Fibroblast of the aortic adventitia (primary cell): ENCODE measurements at regions not wholly inside any gene's neighbourhood (a gene's known extent, or its start where the extent isn't known, plus 50 kb on each side); places are given as distances from the start of the nearest gene placed in this dataset.

ENCODE experiments used
- DNase-seq: peaks from one replicate; pipeline ENCODE4 v3.0.0-alpha.2; 2010; ENCODE audit warnings: low read depth
- H3K4me3 ChIP-seq: 2 replicates; pipeline ENCODE4 v1.5.1; 2011; ENCODE audit warnings: low read depth, mild to moderate bottlenecking, control low read depth, low read length, moderate library complexity
- TF ChIP-seq, protein P1 (sequence below): IDR thresholded peaks from 2 replicates; pipeline ENCODE4 v1.5.1; 2011; ENCODE audit warnings: mild to moderate bottlenecking, low read length, control low read depth, inconsistent platforms; ENCODE audit not compliant: insufficient read depth

DNA sequence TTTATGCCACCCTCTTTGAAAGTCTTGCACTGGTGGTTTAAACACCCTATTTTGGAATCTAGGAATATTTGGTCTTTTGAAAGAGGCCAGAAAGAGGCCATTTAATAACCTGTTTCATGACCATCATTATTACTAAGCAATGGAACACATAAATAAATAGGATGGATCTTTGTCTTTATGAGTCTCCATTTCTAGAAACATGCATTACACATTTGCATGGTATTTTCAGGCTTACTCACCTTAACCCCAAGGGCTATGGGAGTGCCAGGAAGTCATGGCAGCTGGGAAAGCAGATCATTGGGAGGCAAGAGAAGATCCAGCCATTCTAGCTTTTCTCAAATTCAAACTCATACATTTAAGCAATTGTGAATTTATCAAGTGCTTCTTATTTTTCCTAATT, 185.8 kb upstream of the POU2AF2 start:
- H3K4me3 ChIP-seq: no peak overlapping the region
- TF ChIP-seq, protein P1, sequence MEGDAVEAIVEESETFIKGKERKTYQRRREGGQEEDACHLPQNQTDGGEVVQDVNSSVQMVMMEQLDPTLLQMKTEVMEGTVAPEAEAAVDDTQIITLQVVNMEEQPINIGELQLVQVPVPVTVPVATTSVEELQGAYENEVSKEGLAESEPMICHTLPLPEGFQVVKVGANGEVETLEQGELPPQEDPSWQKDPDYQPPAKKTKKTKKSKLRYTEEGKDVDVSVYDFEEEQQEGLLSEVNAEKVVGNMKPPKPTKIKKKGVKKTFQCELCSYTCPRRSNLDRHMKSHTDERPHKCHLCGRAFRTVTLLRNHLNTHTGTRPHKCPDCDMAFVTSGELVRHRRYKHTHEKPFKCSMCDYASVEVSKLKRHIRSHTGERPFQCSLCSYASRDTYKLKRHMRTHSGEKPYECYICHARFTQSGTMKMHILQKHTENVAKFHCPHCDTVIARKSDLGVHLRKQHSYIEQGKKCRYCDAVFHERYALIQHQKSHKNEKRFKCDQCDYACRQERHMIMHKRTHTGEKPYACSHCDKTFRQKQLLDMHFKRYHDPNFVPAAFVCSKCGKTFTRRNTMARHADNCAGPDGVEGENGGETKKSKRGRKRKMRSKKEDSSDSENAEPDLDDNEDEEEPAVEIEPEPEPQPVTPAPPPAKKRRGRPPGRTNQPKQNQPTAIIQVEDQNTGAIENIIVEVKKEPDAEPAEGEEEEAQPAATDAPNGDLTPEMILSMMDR: no peak
- DNase-seq: peak; percentile 31

DNA sequence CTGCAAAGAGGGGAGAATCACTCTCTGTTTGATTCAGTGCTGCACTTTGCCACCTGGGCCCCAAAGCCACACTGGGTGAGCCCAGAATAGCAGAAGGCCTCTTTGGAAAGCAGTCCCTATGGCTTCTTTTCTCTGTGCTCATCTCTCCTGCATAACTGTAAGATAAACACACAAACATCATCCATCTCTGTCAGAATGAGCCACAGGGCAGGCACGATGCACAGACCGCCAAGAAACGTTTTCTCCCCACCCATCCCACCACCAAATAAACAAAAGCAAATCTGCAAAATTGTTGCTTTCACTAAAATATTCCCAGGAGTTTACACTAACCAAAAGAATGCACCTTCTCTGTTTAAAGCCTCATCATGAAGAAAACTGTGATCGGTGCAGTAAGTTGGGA, 196.4 kb upstream of the POU2AF2 start:
- TF ChIP-seq, protein P1: no peak
- no peak overlapping the region for H3K4me3 ChIP-seq
- no peak for DNase-seq

DNA sequence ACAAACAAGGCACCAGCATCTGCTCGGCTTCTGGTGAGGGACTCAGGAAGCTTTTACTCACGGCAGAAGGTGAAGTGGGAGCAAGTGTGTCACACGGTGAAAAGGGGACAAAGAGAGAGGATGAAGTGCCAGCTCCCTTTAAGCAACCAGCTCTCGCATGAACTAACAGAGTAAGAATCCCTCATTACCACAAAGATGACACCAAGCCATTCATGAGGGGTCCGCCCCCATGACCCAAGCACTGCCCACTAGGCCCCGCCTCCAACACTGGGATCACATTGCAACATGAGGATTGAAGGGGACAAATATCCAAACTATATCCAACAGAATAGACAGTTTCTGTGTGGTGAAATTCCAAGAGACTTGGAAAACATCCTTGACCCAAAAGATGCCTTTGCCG, 198.2 kb upstream of the POU2AF2 start:
- no peak overlapping the region for H3K4me3 ChIP-seq
- TF ChIP-seq, protein P1: no peak
- DNase-seq: no peak

DNA sequence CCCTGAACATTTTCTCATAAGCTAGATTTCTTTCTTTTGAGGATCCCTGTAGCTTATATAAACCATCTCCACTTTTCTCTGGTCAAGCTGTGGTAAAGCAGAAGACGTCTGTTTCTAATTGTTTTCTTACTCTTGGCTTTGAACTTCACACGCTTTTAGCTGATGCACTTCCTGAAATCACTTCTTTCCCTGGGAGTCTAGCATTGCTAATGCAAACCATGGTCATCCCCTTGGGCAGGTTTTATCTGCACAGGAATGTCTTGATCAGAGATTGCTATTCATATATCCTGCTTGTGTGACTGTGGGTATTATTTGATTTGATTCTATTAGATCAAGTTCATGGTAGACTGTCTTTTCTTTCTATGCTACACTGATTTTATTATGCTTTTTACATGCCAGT, 199.2 kb upstream of the POU2AF2 start:
- peak; percentile 81 for DNase-seq
- H3K4me3 ChIP-seq: no peak overlapping the region
- TF ChIP-seq, protein P1: no peak

DNA sequence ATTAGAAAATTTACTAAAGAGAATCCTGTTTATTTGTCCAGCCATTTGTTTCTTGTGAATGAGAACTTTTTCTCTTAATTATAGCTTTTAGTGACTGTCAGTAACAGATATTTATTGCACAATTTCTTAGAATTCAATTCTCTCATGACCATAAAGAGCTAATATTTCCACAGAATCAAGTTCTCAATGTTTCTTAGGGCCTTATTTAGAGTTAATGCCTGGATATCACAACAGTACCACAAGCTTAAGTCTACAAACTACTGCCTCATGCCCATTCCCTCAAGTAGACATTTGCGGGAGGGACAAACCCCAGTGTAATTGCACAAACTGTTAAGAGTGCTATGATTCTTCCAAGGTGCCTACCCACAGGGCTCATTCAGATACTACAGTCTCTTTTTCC, 199.7 kb upstream of the POU2AF2 start:
- no peak overlapping the region for H3K4me3 ChIP-seq
- no peak for DNase-seq
- TF ChIP-seq, protein P1: no peak

DNA sequence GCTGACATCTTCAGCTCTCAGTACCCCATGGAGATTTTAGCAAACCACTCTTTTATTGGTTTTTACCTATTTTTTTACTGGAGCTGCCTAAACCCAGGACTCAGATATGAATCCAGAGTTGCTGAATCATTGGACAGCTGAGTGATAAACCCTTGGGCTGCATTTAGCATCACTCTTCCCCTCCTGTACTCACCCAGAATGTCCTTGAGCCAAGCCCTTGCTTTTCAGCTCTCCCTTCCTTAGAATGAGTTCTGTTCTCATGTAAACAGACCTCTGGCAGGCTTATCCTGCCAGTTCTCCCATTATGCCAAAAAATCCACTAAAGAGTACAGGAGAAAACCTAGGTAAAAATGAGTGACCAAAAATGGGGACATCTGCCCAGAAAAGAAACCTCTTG, 200.1 kb upstream of the POU2AF2 start:
- DNase-seq: peak; percentile 58
- no peak overlapping the region for H3K4me3 ChIP-seq
- TF ChIP-seq, protein P1: no peak

DNA sequence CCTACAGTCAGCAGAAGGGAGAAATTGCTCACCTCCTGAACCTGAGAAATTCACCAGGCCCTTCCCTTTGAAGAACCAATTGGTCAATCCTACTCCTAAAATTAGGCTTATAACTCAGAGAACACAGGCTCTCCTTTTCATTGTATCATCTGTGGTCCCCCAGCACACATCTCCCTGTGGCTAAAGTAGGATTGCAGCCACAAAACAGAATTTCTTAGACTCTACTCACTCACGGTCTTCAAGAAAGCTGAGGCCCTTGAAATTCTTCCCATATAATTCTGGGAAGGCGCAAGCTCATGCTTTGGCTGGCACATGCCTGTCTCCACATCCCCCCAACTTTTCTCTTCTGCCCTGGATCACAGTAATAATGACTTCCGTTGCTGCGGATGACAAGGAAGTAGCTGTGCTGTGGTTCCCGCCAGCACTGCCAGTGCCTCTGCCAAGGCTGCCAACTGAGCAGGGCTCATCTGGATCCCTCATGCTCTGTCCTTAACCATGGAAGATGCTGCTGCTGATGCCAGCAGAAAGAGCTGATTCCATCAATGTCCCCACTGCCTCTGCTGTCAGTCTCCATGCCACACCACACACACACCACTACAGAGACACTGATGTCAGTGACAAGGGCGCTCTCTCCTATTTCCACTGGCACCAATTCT, 200.6 kb upstream of the POU2AF2 start:
- no peak overlapping the region for H3K4me3 ChIP-seq
- TF ChIP-seq, protein P1: no peak
- DNase-seq: no peak
